CD4-positive, alpha-beta memory T cell (primary cell): ENCODE measurements at regions not wholly inside any gene's neighbourhood (a gene's known extent, or its start where the extent isn't known, plus 50 kb on each side); places are given as distances from the start of the nearest gene placed in this dataset.

Experiments used
- CTCF ChIA-PET: fragments of 350-600 bp; sonication (Branson Sonifier 250); formaldehyde crosslinking; loops from one replicate; lab custom pipeline; 2021; ENCODE audit warnings: inconsistent platforms; ENCODE audit not compliant: partially characterized antibody; lab: Charles Lee
- POLR2A ChIA-PET: fragments of 350-600 bp; sonication (Branson Sonifier 250); formaldehyde crosslinking; loops from one replicate; lab custom pipeline; 2021; ENCODE audit not compliant: partially characterized antibody; lab: Charles Lee
- DNase-seq, 5 donors: peaks; one replicate each; pipeline versions ENCODE4 v3.0.0 to v3.0.0-alpha.2; 2020 to 2022; ENCODE audit warnings: mixed read lengths in 1 of 5
- H3K27ac ChIP-seq: one replicate; pipeline ENCODE4 v1.7.0; 2013; ENCODE audit warnings: low read depth, low read length
- H3K27me3 ChIP-seq: 2 replicates; pipeline ENCODE4 v1.7.0; 2013; ENCODE audit warnings: mild to moderate bottlenecking, low read length, moderate library complexity; ENCODE audit not compliant: insufficient read depth
- H3K36me3 ChIP-seq: 2 replicates; pipeline ENCODE4 v1.7.0; 2013; ENCODE audit warnings: mild to moderate bottlenecking, low read length, moderate library complexity; ENCODE audit not compliant: insufficient read depth
- H3K4me1 ChIP-seq: 2 replicates; pipeline ENCODE4 v1.7.0; 2013; ENCODE audit warnings: mild to moderate bottlenecking, low read length, moderate library complexity; ENCODE audit not compliant: insufficient read depth
- H3K4me3 ChIP-seq, 2 donors: one replicate each; pipeline ENCODE4 v1.7.0; 2013; ENCODE audit warnings: low read length in 2 of 2, mild to moderate bottlenecking in 1 of 2
- H3K9me3 ChIP-seq, 2 donors: one replicate each; pipeline ENCODE4 v1.7.0; 2013; ENCODE audit warnings: low read length in 2 of 2, control low read depth in 1 of 2; ENCODE audit not compliant: control insufficient read depth in 1 of 2
- H3K27ac Mint-ChIP-seq, 7 donors: one replicate each; pipeline ENCODE4 v1.8.0; 2020 to 2021; ENCODE audit warnings: mixed read lengths in 7 of 7, mild to moderate bottlenecking in 6 of 7, inconsistent platforms in 3 of 7, moderate library complexity in 3 of 7
- H3K27me3 Mint-ChIP-seq, 2 donors: one replicate each; pipeline ENCODE4 v1.8.0; 2020 to 2021; ENCODE audit warnings: mixed read lengths in 2 of 2
- H3K36me3 Mint-ChIP-seq, 2 donors: one replicate each; pipeline ENCODE4 v1.8.0; 2020 to 2021; ENCODE audit warnings: mixed read lengths in 2 of 2, inconsistent platforms in 1 of 2, mild to moderate bottlenecking in 1 of 2
- H3K4me1 Mint-ChIP-seq, 4 donors: one replicate each; pipeline ENCODE4 v1.8.0; 2020 to 2021; ENCODE audit warnings: mixed read lengths in 4 of 4, mild to moderate bottlenecking in 1 of 4
- H3K4me3 Mint-ChIP-seq, 8 donors: one replicate each; pipeline ENCODE4 v1.8.0; 2020 to 2021; ENCODE audit warnings: mixed read lengths in 8 of 8, mild to moderate bottlenecking in 7 of 8, moderate library complexity in 6 of 8, inconsistent platforms in 3 of 8
- H3K9me3 Mint-ChIP-seq, 8 donors: one replicate each; pipeline ENCODE4 v1.8.0; 2020 to 2021; ENCODE audit warnings: mixed read lengths in 8 of 8, mild to moderate bottlenecking in 5 of 8, inconsistent platforms in 3 of 8, moderate library complexity in 1 of 8
- intact Hi-C: fragments of 100-400 bp; cut with micrococcal nuclease; formaldehyde crosslinking; loops from one replicate; pipeline ENCODE4 v1.15.1; 2023

GRCh38 chr17:79280866-79281572 is 206.4 kb downstream of the ENGASE start:
- ChIA-PET CTCF (no interaction called here), POLR2A (no interaction called here)
- H3K4me3 ChIP-seq = no peak overlapping the region
- intact Hi-C loops = no loop called here
- H3K27me3 ChIP-seq = no peaks in the 10 kb centered on the region
- H3K36me3 ChIP-seq = no peaks in the 10 kb centered on the region
- H3K27me3 Mint-ChIP-seq = peaks cover 8 to 10% of the 10 kb centered on the region in 2 donors
- H3K4me1 ChIP-seq = no peaks in the 10 kb centered on the region
- no peak overlapping the region for H3K27ac ChIP-seq
- H3K4me3 Mint-ChIP-seq = no peak overlapping the region
- no peak overlapping the region for H3K27ac Mint-ChIP-seq
- no peaks in the 10 kb centered on the region for H3K36me3 Mint-ChIP-seq
- no peaks in the 10 kb centered on the region for H3K9me3 ChIP-seq
- no peak for DNase-seq
- no peaks in the 10 kb centered on the region for H3K9me3 Mint-ChIP-seq
- no peaks in the 10 kb centered on the region for H3K4me1 Mint-ChIP-seq

- Histone ChIP-seq H3K4me3 (no peak overlapping the region), H3K4me1 (no peaks in the 10 kb centered on the region), H3K9me3 (no peaks in the 10 kb centered on the region), H3K27me3 (no peaks in the 10 kb centered on the region), H3K36me3 (no peaks in the 10 kb centered on the region), H3K27ac (no peak overlapping the region)
- Mint-ChIP-seq H3K4me3 (no peak overlapping the region), H3K27me3 (peaks cover 8 to 13% of the 10 kb centered on the region in 2 donors), H3K4me1 (no peaks in the 10 kb centered on the region), H3K27ac (no peak overlapping the region), H3K36me3 (no peaks in the 10 kb centered on the region), H3K9me3 (no peaks in the 10 kb centered on the region)
- DNase-seq = no peak
- ChIA-PET CTCF (no interaction called here), POLR2A (no interaction called here)
- intact Hi-C loops = no loop called here
Observed at GRCh38 chr17:79280010-79280409, 205.4 kb downstream of the ENGASE start.

GRCh38 chr17:79279320-79279719 is 204.7 kb downstream of the ENGASE start:
- no peak overlapping the region for H3K4me3 ChIP-seq
- no peaks in the 10 kb centered on the region for H3K27me3 ChIP-seq
- H3K36me3 ChIP-seq = no peaks in the 10 kb centered on the region
- Mint-ChIP-seq H3K27ac (no peak overlapping the region), H3K9me3 (no peaks in the 10 kb centered on the region), H3K4me1 (no peaks in the 10 kb centered on the region), H3K27me3 (peaks cover 10 to 14% of the 10 kb centered on the region in 2 donors), H3K4me3 (no peak overlapping the region), H3K36me3 (no peaks in the 10 kb centered on the region)
- DNase-seq = no peak
- ChIA-PET CTCF (no interaction called here), POLR2A (no interaction called here)
- no peaks in the 10 kb centered on the region for H3K9me3 ChIP-seq
- no peaks in the 10 kb centered on the region for H3K4me1 ChIP-seq
- intact Hi-C loops = no loop called here
- H3K27ac ChIP-seq = no peak overlapping the region

GRCh38 chr17:79276821-79277220 is 202.2 kb downstream of the ENGASE start:
- H3K4me3 Mint-ChIP-seq = no peak overlapping the region
- Histone ChIP-seq H3K4me1 (no peaks in the 10 kb centered on the region), H3K4me3 (no peak overlapping the region), H3K27me3 (no peaks in the 10 kb centered on the region), H3K36me3 (no peaks in the 10 kb centered on the region), H3K9me3 (no peaks in the 10 kb centered on the region), H3K27ac (no peak overlapping the region)
- peaks cover 10 to 15% of the 10 kb centered on the region in 2 donors for H3K27me3 Mint-ChIP-seq
- no peaks in the 10 kb centered on the region for H3K9me3 Mint-ChIP-seq
- H3K36me3 Mint-ChIP-seq = no peaks in the 10 kb centered on the region
- intact Hi-C loops = no loop called here
- POLR2A ChIA-PET = no interaction called here
- CTCF ChIA-PET = no interaction called here
- no peak for DNase-seq
- H3K27ac Mint-ChIP-seq = no peak overlapping the region
- no peaks in the 10 kb centered on the region for H3K4me1 Mint-ChIP-seq

- Mint-ChIP-seq H3K9me3 (peaks cover 0 to 2% (median 0%) of the 10 kb centered on the region in 8 donors), H3K4me3 (no peak overlapping the region), H3K36me3 (no peaks in the 10 kb centered on the region), H3K4me1 (no peaks in the 10 kb centered on the region), H3K27me3 (peaks cover 16 to 24% of the 10 kb centered on the region in 2 donors), H3K27ac (no peak overlapping the region)
- H3K27me3 ChIP-seq = no peaks in the 10 kb centered on the region
- intact Hi-C loops = no loop called here
- H3K4me3 ChIP-seq = no peak overlapping the region
- H3K9me3 ChIP-seq = no peaks in the 10 kb centered on the region
- POLR2A ChIA-PET = no interaction called here
- CTCF ChIA-PET = no interaction called here
- no peak for DNase-seq
- no peaks in the 10 kb centered on the region for H3K4me1 ChIP-seq
- no peak overlapping the region for H3K27ac ChIP-seq
- no peaks in the 10 kb centered on the region for H3K36me3 ChIP-seq
Observed at GRCh38 chr17:79273660-79274059, 199.0 kb downstream of the ENGASE start.

GRCh38 chr17:79272666-79273219 is 198.1 kb downstream of the ENGASE start:
- no peak overlapping the region for H3K4me3 ChIP-seq
- no peak for DNase-seq
- ChIA-PET CTCF (no interaction called here), POLR2A (no interaction called here)
- no peaks in the 10 kb centered on the region for H3K9me3 ChIP-seq
- H3K9me3 Mint-ChIP-seq = peaks cover 0 to 2% (median 0%) of the 10 kb centered on the region in 8 donors
- no peak overlapping the region for H3K4me3 Mint-ChIP-seq
- no peaks in the 10 kb centered on the region for H3K27me3 ChIP-seq
- intact Hi-C loops = no loop called here
- no peak overlapping the region for H3K27ac Mint-ChIP-seq
- H3K27me3 Mint-ChIP-seq = peaks cover 19 to 33% of the 10 kb centered on the region in 2 donors
- H3K4me1 ChIP-seq = no peaks in the 10 kb centered on the region
- H3K36me3 ChIP-seq = no peaks in the 10 kb centered on the region
- no peaks in the 10 kb centered on the region for H3K36me3 Mint-ChIP-seq
- H3K27ac ChIP-seq = no peak overlapping the region
- H3K4me1 Mint-ChIP-seq = no peaks in the 10 kb centered on the region

- H3K4me1 ChIP-seq = no peaks in the 10 kb centered on the region
- no peak overlapping the region for H3K27ac Mint-ChIP-seq
- H3K36me3 Mint-ChIP-seq = no peaks in the 10 kb centered on the region
- ChIA-PET CTCF (no interaction called here), POLR2A (no interaction called here)
- H3K27me3 Mint-ChIP-seq = peaks cover 19 to 35% of the 10 kb centered on the region in 2 donors
- peaks cover 0 to 2% (median 0%) of the 10 kb centered on the region in 8 donors for H3K9me3 Mint-ChIP-seq
- no peak for DNase-seq
- H3K27me3 ChIP-seq = no peaks in the 10 kb centered on the region
- no peak overlapping the region for H3K4me3 ChIP-seq
- no peaks in the 10 kb centered on the region for H3K9me3 ChIP-seq
- intact Hi-C loops = no loop called here
- H3K36me3 ChIP-seq = no peaks in the 10 kb centered on the region
- no peaks in the 10 kb centered on the region for H3K4me1 Mint-ChIP-seq
- H3K4me3 Mint-ChIP-seq = no peak overlapping the region
- H3K27ac ChIP-seq = no peak overlapping the region
Observed at GRCh38 chr17:79272220-79272619, 197.6 kb downstream of the ENGASE start.
